HG02840 (cell line): ENCODE measurements at regions not wholly inside any gene's neighbourhood (a gene's known extent, or its start where the extent isn't known, plus 50 kb on each side); places are given as distances from the start of the nearest gene placed in this dataset.

Experiments used
- ATAC-seq: cut with Tn5 transposase; IDR thresholded peaks from one replicate; pipeline ENCODE4 v1.9.1; 2021; ENCODE audit warnings: mild to moderate bottlenecking, moderate library complexity, moderate number of reproducible peaks; ENCODE audit not compliant: unreplicated experiment, low FRiP score

DNA sequence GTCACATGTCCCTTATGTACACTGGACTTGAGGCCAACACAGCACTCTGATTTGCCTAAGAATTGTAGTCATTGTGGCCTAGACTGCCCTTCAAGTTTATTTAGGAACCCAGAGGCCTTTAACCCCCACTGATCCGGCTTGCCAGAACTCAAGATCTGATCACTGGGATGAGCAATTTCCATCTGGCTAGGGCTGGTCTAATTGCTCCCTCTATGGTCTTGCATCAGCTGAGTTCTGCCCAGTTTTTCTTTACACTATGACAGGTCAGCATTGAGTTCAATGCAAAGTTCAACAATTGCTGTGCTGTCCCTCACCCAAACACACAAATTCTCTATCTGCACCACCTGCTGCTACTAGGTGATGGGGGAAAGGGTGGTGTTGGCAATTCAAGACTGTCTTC, 146.9 kb upstream of the MDGA2 start:
- ATAC-seq: no peak

DNA sequence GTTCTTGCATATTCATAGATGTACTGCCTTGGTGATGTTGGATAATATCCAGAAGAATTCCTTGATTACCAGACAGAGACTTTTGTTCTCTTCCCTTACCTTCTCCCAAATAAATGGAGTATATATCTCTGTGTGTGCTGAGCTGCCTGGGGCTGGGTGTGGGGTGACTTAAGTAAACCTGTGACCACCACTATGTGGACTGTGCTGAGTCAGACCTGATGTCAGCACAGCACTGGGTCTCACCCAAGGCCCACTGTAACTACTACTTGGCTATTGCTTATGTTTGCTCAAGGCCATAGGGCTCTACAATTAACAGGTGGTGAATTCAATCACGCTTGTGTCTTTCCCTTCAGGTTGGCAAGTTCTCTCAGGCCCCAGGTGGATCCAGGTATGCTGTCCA, 145.7 kb upstream of the MDGA2 start:
- ATAC-seq: no peak

- no peak for ATAC-seq
These were observed 115.1 kb upstream of the MDGA2 start for GRCh38 chr14:47790477-47790876.

- no peak for ATAC-seq
These were observed 109.7 kb upstream of the MDGA2 start for GRCh38 chr14:47785058-47785457.

DNA sequence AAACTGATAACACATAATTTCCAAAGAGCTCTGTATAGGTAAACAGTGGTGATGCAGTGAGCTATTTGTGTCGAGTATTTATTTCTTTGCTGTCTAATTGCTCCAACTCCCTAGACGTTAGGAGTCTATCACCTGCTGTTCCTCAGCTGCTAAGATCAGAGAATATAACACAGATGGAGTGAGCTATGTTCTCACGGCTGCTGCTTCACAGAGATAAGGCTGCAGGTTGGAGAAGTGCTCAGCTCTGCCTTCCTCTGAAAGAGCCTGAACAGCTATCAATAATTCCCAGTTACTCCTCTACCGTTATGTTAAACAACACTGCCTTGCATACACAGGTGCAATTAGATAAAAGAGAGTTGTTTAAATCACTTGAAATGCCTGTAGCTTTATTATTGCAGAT, 103.2 kb upstream of the MDGA2 start:
- ATAC-seq: no peak

GRCh38 chr14:47772652-47773051, 97.2 kb upstream of the MDGA2 start:
- ATAC-seq: no peak

- ATAC-seq: no peak
These were observed 87.9 kb upstream of the MDGA2 start for GRCh38 chr14:47763188-47763854.

DNA sequence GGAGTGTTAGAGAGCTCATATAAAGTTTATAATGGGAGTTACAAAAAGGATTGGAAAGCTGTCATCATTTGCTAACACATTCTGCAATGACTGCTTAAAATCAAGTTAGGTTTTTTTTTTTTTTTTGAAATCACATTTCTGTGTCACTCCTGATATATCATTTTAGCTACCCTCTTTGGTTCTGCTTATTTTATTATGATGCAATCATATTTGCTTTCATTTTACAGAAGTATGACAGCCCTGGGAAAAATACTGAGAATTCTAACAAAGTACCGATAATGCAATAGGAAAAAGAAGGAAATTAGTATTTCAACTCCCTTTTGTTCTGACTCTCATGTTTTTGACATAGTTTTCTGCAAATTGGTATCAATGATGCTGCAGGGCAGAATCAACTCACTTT, 71.6 kb upstream of the MDGA2 start:
- ATAC-seq: no peak

GRCh38 chr14:47744155-47744554, 68.8 kb upstream of the MDGA2 start:
- ATAC-seq: no peak

GRCh38 chr14:47739541-47739940, 64.1 kb upstream of the MDGA2 start:
- no peak for ATAC-seq

DNA sequence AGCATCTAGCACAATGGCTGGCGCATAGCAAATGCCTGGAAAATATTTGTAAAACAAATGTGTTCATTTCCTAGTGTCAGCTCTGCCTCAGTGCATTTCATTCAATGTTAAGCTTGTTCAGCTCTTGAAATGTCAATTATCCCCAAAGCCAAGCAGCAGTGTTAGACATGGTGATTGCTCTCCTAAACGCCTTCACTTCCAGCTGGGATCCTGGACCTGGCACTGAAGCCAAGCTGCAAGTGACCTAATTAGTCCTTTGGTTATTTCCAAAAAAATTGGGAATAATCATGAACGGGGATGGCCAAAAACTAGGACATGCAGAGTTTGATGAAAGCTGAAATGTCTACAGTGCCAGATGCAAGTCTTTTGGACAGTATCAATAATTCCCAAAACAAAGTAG, 54.9 kb upstream of the MDGA2 start:
- ATAC-seq: no peak
